Chondrocyte (in vitro differentiated cells): ENCODE measurements at regions not wholly inside any gene's neighbourhood (a gene's known extent, or its start where the extent isn't known, plus 50 kb on each side); places are given as distances from the start of the nearest gene placed in this dataset.

Experiments
- DNase-seq: peaks from one replicate; pipeline ENCODE4 v3.0.0; 2021; ENCODE audit warnings: mixed read lengths, low spot score
- H3K27ac Mint-ChIP-seq: one replicate; pipeline ENCODE4 v1.8.0; 2021; ENCODE audit warnings: mild to moderate bottlenecking, moderate library complexity, mixed read lengths; ENCODE audit not compliant: unreplicated experiment
- H3K27me3 Mint-ChIP-seq: 2 replicates; pipeline ENCODE4 v1.8.0; 2021; ENCODE audit warnings: low read depth, mixed read lengths
- H3K36me3 Mint-ChIP-seq: 2 replicates; pipeline ENCODE4 v1.8.0; 2021; ENCODE audit warnings: low read depth, mixed read lengths
- H3K4me1 Mint-ChIP-seq: 2 replicates; pipeline ENCODE4 v1.8.0; 2021; ENCODE audit warnings: low read depth, mild to moderate bottlenecking, mixed read lengths
- H3K4me3 Mint-ChIP-seq: one replicate; pipeline ENCODE4 v1.8.0; 2021; ENCODE audit warnings: mild to moderate bottlenecking, moderate library complexity, mixed read lengths; ENCODE audit not compliant: unreplicated experiment
- H3K9me3 Mint-ChIP-seq: 2 replicates; pipeline ENCODE4 v1.8.0; 2021; ENCODE audit warnings: low read depth, mixed read lengths
- CTCF ChIP-seq: fragments of 200-600 bp; sonication (generic); IDR thresholded peaks from 2 replicates; pipeline ENCODE4 v1.5.0; 2021; ENCODE audit warnings: antibody characterized with exemption, mild to moderate bottlenecking, moderate library complexity

GRCh38 chr17:54256401-54256929 is 433.7 kb downstream of the KIF2B start:
- Mint-ChIP-seq H3K36me3 (no peaks in the 10 kb centered on the region), H3K4me3 (no peak overlapping the region)

GRCh38 chr17:54257440-54257839 is 434.7 kb downstream of the KIF2B start:
- Mint-ChIP-seq H3K9me3 (peaks cover 12% of the 10 kb centered on the region), H3K27ac (no peak overlapping the region), H3K27me3 (no peaks in the 10 kb centered on the region), H3K4me3 (no peak overlapping the region), H3K4me1 (no peaks in the 10 kb centered on the region), H3K36me3 (no peaks in the 10 kb centered on the region)
- no peak for TF ChIP-seq CTCF
- DNase-seq, result no peak

More at GRCh38 chr17:54256401-54256929, 433.7 kb downstream of the KIF2B start:
- TF ChIP-seq CTCF, result no peak
- peaks cover 7% of the 10 kb centered on the region for H3K9me3 Mint-ChIP-seq
- H3K27me3 Mint-ChIP-seq, result no peaks in the 10 kb centered on the region
- no peak overlapping the region for H3K27ac Mint-ChIP-seq
- H3K4me1 Mint-ChIP-seq, result no peaks in the 10 kb centered on the region
- no peak for DNase-seq

GRCh38 chr17:54259476-54259875 is 436.7 kb downstream of the KIF2B start:
- Mint-ChIP-seq H3K27me3 (no peaks in the 10 kb centered on the region), H3K27ac (no peak overlapping the region), H3K4me3 (no peak overlapping the region), H3K36me3 (no peaks in the 10 kb centered on the region), H3K9me3 (peaks cover 19% of the 10 kb centered on the region), H3K4me1 (no peaks in the 10 kb centered on the region)
- no peak for DNase-seq
- TF ChIP-seq CTCF, result no peak

DNA sequence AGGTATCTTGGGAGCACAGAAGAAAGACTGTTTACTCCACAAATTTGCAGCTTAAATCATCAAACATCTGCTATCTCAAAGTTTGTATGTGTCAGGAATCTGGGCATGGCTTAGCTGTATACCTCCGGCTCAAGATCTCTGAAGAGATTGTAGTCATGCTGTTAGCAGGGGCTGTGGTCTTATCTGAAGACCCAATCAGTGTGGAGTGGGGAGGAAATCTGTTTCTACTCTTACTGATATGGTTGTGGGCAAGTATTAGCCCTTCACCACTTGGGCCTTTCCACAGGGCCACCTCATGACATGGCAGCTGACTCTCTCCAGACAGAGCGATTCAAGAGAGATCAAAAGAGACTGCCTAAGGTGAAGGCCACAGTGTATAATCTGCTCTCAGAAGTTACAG is 438.7 kb downstream of the KIF2B start:
- H3K9me3 Mint-ChIP-seq, result peaks cover 28% of the 10 kb centered on the region
- DNase-seq, result no peak
- no peaks in the 10 kb centered on the region for H3K27me3 Mint-ChIP-seq
- H3K4me1 Mint-ChIP-seq, result no peaks in the 10 kb centered on the region
- TF ChIP-seq CTCF, result no peak
- H3K27ac Mint-ChIP-seq, result no peak overlapping the region
- H3K36me3 Mint-ChIP-seq, result no peaks in the 10 kb centered on the region
- no peak overlapping the region for H3K4me3 Mint-ChIP-seq

GRCh38 chr17:54269881-54270280 is 447.2 kb downstream of the KIF2B start:
- H3K27me3 Mint-ChIP-seq, result no peaks in the 10 kb centered on the region
- H3K9me3 Mint-ChIP-seq, result peaks cover 16% of the 10 kb centered on the region
- no peaks in the 10 kb centered on the region for H3K36me3 Mint-ChIP-seq
- no peak for TF ChIP-seq CTCF
- DNase-seq, result no peak
- no peaks in the 10 kb centered on the region for H3K4me1 Mint-ChIP-seq
- H3K27ac Mint-ChIP-seq, result no peak overlapping the region
- H3K4me3 Mint-ChIP-seq, result no peak overlapping the region
